ENCODE measurements at regions not wholly inside any gene's neighbourhood (a gene's known extent, or its start where the extent isn't known, plus 50 kb on each side); places are given as distances from the start of the nearest gene placed in this dataset.
"Not testable (repeated sequence)": the region's sequence is repeated elsewhere in the genome, so short reads cannot be mapped to it uniquely, and the experiment has no call there.

- Histone ChIP-seq H3K9me3 (ENCODE audit: control insufficient read depth, insufficient read depth, low read length) (no peaks in the 10 kb centered on the region), H3K4me1 (ENCODE audit: insufficient read depth, low read length) (no peaks in the 10 kb centered on the region), H3K9ac (ENCODE audit: low read depth, low read length) (no peak overlapping the region), H3K36me3 (ENCODE audit: insufficient read depth, low read length) (no peaks in the 10 kb centered on the region)
These were observed 1313.5 kb upstream of the TMEM132C start for GRCh38 chr12:126953365-126953889.

GRCh38 chr12:126960221-126960620 lies 1306.7 kb upstream of the TMEM132C start:
- Histone ChIP-seq H3K36me3 (ENCODE audit: insufficient read depth, low read length) (no peaks in the 10 kb centered on the region), H3K9me3 (ENCODE audit: control insufficient read depth, insufficient read depth, low read length) (no peaks in the 10 kb centered on the region), H3K4me1 (ENCODE audit: insufficient read depth, low read length) (no peaks in the 10 kb centered on the region), H3K9ac (ENCODE audit: low read depth, low read length) (no peak overlapping the region)

GRCh38 chr12:126960709-126961108 lies 1306.3 kb upstream of the TMEM132C start:
- H3K36me3 ChIP-seq (ENCODE audit: insufficient read depth, low read length): no peaks in the 10 kb centered on the region
- H3K9ac ChIP-seq (ENCODE audit: low read depth, low read length): no peak overlapping the region
- H3K4me1 ChIP-seq (ENCODE audit: insufficient read depth, low read length): no peaks in the 10 kb centered on the region

GRCh38 chr12:126963825-126964224 lies 1303.1 kb upstream of the TMEM132C start:
- H3K9me3 ChIP-seq (ENCODE audit: control insufficient read depth, insufficient read depth, low read length): no peaks in the 10 kb centered on the region
- H3K4me1 ChIP-seq (ENCODE audit: insufficient read depth, low read length): no peaks in the 10 kb centered on the region
- no peak overlapping the region for H3K9ac ChIP-seq (ENCODE audit: low read depth, low read length)
- H3K36me3 ChIP-seq (ENCODE audit: insufficient read depth, low read length): no peaks in the 10 kb centered on the region

More at GRCh38 chr12:126960709-126961108, 1306.3 kb upstream of the TMEM132C start:
- H3K9me3 ChIP-seq (ENCODE audit: control insufficient read depth, insufficient read depth, low read length): no peaks in the 10 kb centered on the region

- Histone ChIP-seq H3K4me1 (ENCODE audit: insufficient read depth, low read length) (no peaks in the 10 kb centered on the region), H3K9ac (ENCODE audit: low read depth, low read length) (no peak overlapping the region), H3K9me3 (ENCODE audit: control insufficient read depth, insufficient read depth, low read length) (no peaks in the 10 kb centered on the region), H3K36me3 (ENCODE audit: insufficient read depth, low read length) (no peaks in the 10 kb centered on the region)
These were observed 1300.5 kb upstream of the TMEM132C start for GRCh38 chr12:126966498-126966897.

- no peak overlapping the region for H3K9ac ChIP-seq (ENCODE audit: low read depth, low read length)
These were observed 1299.8 kb upstream of the TMEM132C start for GRCh38 chr12:126967152-126967551.

GRCh38 chr12:126974779-126975178 lies 1292.2 kb upstream of the TMEM132C start:
- Histone ChIP-seq H3K9ac (ENCODE audit: low read depth, low read length) (no peak overlapping the region), H3K4me1 (ENCODE audit: insufficient read depth, low read length) (no peaks in the 10 kb centered on the region), H3K9me3 (ENCODE audit: control insufficient read depth, insufficient read depth, low read length) (no peaks in the 10 kb centered on the region), H3K36me3 (ENCODE audit: insufficient read depth, low read length) (no peaks in the 10 kb centered on the region)

More at GRCh38 chr12:126967152-126967551, 1299.8 kb upstream of the TMEM132C start:
- H3K36me3 ChIP-seq (ENCODE audit: insufficient read depth, low read length): no peaks in the 10 kb centered on the region
- no peaks in the 10 kb centered on the region for H3K4me1 ChIP-seq (ENCODE audit: insufficient read depth, low read length)
- H3K9me3 ChIP-seq (ENCODE audit: control insufficient read depth, insufficient read depth, low read length): no peaks in the 10 kb centered on the region

- H3K9ac ChIP-seq (ENCODE audit: low read depth, low read length): no peak overlapping the region
- H3K9me3 ChIP-seq (ENCODE audit: control insufficient read depth, insufficient read depth, low read length): no peaks in the 10 kb centered on the region
- H3K4me1 ChIP-seq (ENCODE audit: insufficient read depth, low read length): no peaks in the 10 kb centered on the region
- no peaks in the 10 kb centered on the region for H3K36me3 ChIP-seq (ENCODE audit: insufficient read depth, low read length)
These were observed 1290.4 kb upstream of the TMEM132C start for GRCh38 chr12:126976579-126976978.

GRCh38 chr12:126979564-126979963 lies 1287.4 kb upstream of the TMEM132C start:
- H3K9me3 ChIP-seq (ENCODE audit: control insufficient read depth, insufficient read depth, low read length); H3K9ac ChIP-seq (ENCODE audit: low read depth, low read length); H3K4me1 ChIP-seq (ENCODE audit: insufficient read depth, low read length): not testable (repeated sequence)

GRCh38 chr12:126982707-126983106 lies 1284.3 kb upstream of the TMEM132C start:
- H3K36me3 ChIP-seq (ENCODE audit: insufficient read depth, low read length): no peaks in the 10 kb centered on the region
- no peak overlapping the region for H3K9ac ChIP-seq (ENCODE audit: low read depth, low read length)
- peaks cover 3% of the 10 kb centered on the region; the same call in 1 of the 2 replicates for H3K9me3 ChIP-seq (ENCODE audit: control insufficient read depth, insufficient read depth, low read length)
- H3K4me1 ChIP-seq (ENCODE audit: insufficient read depth, low read length): no peaks in the 10 kb centered on the region

More at GRCh38 chr12:126979564-126979963, 1287.4 kb upstream of the TMEM132C start:
- not testable (repeated sequence) for H3K36me3 ChIP-seq (ENCODE audit: insufficient read depth, low read length)

- not testable (repeated sequence) for H3K9me3 ChIP-seq (ENCODE audit: control insufficient read depth, insufficient read depth, low read length); H3K4me1 ChIP-seq (ENCODE audit: insufficient read depth, low read length); H3K9ac ChIP-seq (ENCODE audit: low read depth, low read length); H3K36me3 ChIP-seq (ENCODE audit: insufficient read depth, low read length)
These were observed 1283.2 kb upstream of the TMEM132C start for GRCh38 chr12:126983735-126984134.

GRCh38 chr12:126985663-126986062 lies 1281.3 kb upstream of the TMEM132C start:
- H3K9me3 ChIP-seq (ENCODE audit: control insufficient read depth, insufficient read depth, low read length); H3K4me1 ChIP-seq (ENCODE audit: insufficient read depth, low read length); H3K9ac ChIP-seq (ENCODE audit: low read depth, low read length); H3K36me3 ChIP-seq (ENCODE audit: insufficient read depth, low read length): not testable (repeated sequence)

GRCh38 chr12:126989532-126989931 lies 1277.4 kb upstream of the TMEM132C start:
- no peaks in the 10 kb centered on the region for H3K36me3 ChIP-seq (ENCODE audit: insufficient read depth, low read length)
- no peaks in the 10 kb centered on the region for H3K4me1 ChIP-seq (ENCODE audit: insufficient read depth, low read length)
- H3K9ac ChIP-seq (ENCODE audit: low read depth, low read length): no peak overlapping the region

GRCh38 chr12:126993898-126994297 lies 1273.1 kb upstream of the TMEM132C start:
- Histone ChIP-seq H3K9me3 (ENCODE audit: control insufficient read depth, insufficient read depth, low read length) (no peaks in the 10 kb centered on the region; the same call in 1 of the 2 replicates), H3K9ac (ENCODE audit: low read depth, low read length) (no peak overlapping the region), H3K4me1 (ENCODE audit: insufficient read depth, low read length) (no peaks in the 10 kb centered on the region), H3K36me3 (ENCODE audit: insufficient read depth, low read length) (no peaks in the 10 kb centered on the region)

More at GRCh38 chr12:126989532-126989931, 1277.4 kb upstream of the TMEM132C start:
- H3K9me3 ChIP-seq (ENCODE audit: control insufficient read depth, insufficient read depth, low read length): no peaks in the 10 kb centered on the region

GRCh38 chr12:126994599-126994998 lies 1272.4 kb upstream of the TMEM132C start:
- Histone ChIP-seq H3K9ac (ENCODE audit: low read depth, low read length) (no peak overlapping the region), H3K4me1 (ENCODE audit: insufficient read depth, low read length) (no peaks in the 10 kb centered on the region), H3K36me3 (ENCODE audit: insufficient read depth, low read length) (no peaks in the 10 kb centered on the region), H3K9me3 (ENCODE audit: control insufficient read depth, insufficient read depth, low read length) (no peaks in the 10 kb centered on the region; the same call in 1 of the 2 replicates)

All from ES-I3 (cell line).